K562 (cell line): ENCODE measurements at regions not wholly inside any gene's neighbourhood (a gene's known extent, or its start where the extent isn't known, plus 50 kb on each side); places are given as distances from the start of the nearest gene placed in this dataset.

Experiments
- ARID1B ChIP-seq: fragments of 450-650 bp; IDR thresholded peaks from 2 replicates; pipeline ENCODE4 v1.6.1; 2016; ENCODE audit warnings: antibody characterized with exemption, mild to moderate bottlenecking, inconsistent platforms
- BCL6 ChIP-seq: fragments of 250-450 bp; sonication (Bioruptor Pico); IDR thresholded peaks from 2 replicates; pipeline ENCODE4 v1.4.0; 2020
- CBX3 ChIP-seq, 2 experiments: IDR thresholded peaks; 1 replicate in 1 of 2; 2 replicates in 1 of 2; pipeline ENCODE4 v1.6.1; 2012; ENCODE audit warnings: inconsistent platforms in 2 of 2, low read length in 2 of 2, borderline replicate concordance in 1 of 2, control low read depth in 1 of 2
- DDX20 ChIP-seq: fragments of 450-650 bp; IDR thresholded peaks from 2 replicates; pipeline ENCODE4 v1.6.1; 2016; ENCODE audit warnings: missing genetic modification characterization, low read depth, mild to moderate bottlenecking, missing compliant biosample characterization, moderate library complexity
- EP300 ChIP-seq: IDR thresholded peaks from 2 replicates; pipeline ENCODE4 v1.6.1; 2012; ENCODE audit warnings: low read length, improper control_type of control experiment
- JUND ChIP-seq, 2 experiments: IDR thresholded peaks; 2 replicates in 1 of 2; 3 replicates in 1 of 2; pipeline ENCODE4 v1.6.1; 2011; ENCODE audit warnings: borderline replicate concordance in 2 of 2, low read depth in 2 of 2, low read length in 2 of 2, improper control_type of control experiment in 1 of 2, missing biosample characterization in 1 of 2, missing genetic modification characterization in 1 of 2, missing genetic modification reagents in 1 of 2
- MYC ChIP-seq, 2 experiments: fragments of 250-450 bp in 1 of 2; sonication (Bioruptor Pico) in 1 of 2; IDR thresholded peaks; 2 replicates each; pipeline versions ENCODE4 v1.5.1 to v1.6.1; 2012 to 2021; ENCODE audit warnings: low read depth in 2 of 2, borderline replicate concordance in 1 of 2, improper control_type of control experiment in 1 of 2, low read length in 1 of 2, mild to moderate bottlenecking in 1 of 2, moderate library complexity in 1 of 2
- RAD51 ChIP-seq: fragments of 450-650 bp; IDR thresholded peaks from 2 replicates; pipeline ENCODE4 v1.7.1; 2016; ENCODE audit warnings: low read depth, mild to moderate bottlenecking, borderline replicate concordance
- SMAD2 ChIP-seq: fragments of 150-350 bp; IDR thresholded peaks from 2 replicates; pipeline ENCODE4 v1.6.1; 2014; ENCODE audit warnings: low read depth, mild to moderate bottlenecking, low read length
- SMARCE1 ChIP-seq: fragments of 450-650 bp; IDR thresholded peaks from 2 replicates; pipeline ENCODE4 v1.7.1; 2016; ENCODE audit warnings: mild to moderate bottlenecking
- ZNF41 ChIP-seq: fragments of 250-450 bp; sonication (Bioruptor Pico); conservative IDR thresholded peaks from 2 replicates; pipeline ENCODE4 v1.4.0; 2020; ENCODE audit warnings: mild to moderate bottlenecking
- TF ChIP-seq, protein P1 (sequence below): fragments of 450-650 bp; IDR thresholded peaks from one replicate; pipeline ENCODE4 v1.6.1; 2018; ENCODE audit warnings: mild to moderate bottlenecking, moderate library complexity; ENCODE audit not compliant: partially characterized antibody
- TF ChIP-seq, protein P2 (sequence below): fragments of 250-450 bp; sonication (Bioruptor Pico); IDR thresholded peaks from 2 replicates; pipeline ENCODE4 v1.4.0; 2020
- TF ChIP-seq, protein P3 (sequence below): fragments of 250-450 bp; sonication (Bioruptor Pico); IDR thresholded peaks from 2 replicates; pipeline ENCODE4 v1.5.0; 2020; ENCODE audit warnings: mild to moderate bottlenecking
- TF ChIP-seq, protein P4 (sequence below): IDR thresholded peaks from 3 replicates; pipeline ENCODE4 v1.6.1; 2011; ENCODE audit warnings: borderline replicate concordance, mild to moderate bottlenecking, moderate library complexity; ENCODE audit not compliant: insufficient read length; ENCODE audit errors: extremely low read depth

DNA sequence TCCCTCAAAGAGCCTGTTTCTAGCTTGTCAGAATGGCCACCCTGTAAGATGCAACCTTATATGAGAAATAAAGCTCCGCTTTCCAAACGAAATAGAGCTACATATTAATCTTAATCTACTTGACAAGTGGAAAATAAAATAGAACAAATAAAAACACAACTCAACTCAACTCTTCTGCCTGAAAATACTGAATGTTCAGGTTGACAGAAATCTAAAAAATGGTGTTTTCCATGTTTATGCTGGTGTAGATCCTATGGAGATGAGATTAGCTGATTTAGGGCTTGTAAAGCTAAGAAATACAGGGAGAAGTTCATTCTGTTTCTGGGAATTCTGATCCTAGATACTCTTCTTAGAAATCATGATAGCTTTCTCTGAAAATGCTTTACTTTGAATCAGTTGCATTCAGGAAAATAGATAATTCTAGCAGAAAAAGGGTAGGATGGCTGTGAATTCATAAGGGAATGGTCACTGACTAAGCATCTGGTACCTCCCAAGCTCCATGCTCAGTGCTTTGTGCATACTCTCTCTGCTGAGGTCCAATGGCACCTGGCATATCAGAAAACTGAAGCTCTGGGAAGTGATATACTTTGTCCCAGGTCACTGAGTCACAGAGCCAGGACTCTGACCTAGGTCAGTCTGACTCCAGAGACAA lies 89.2 kb upstream of the EXOC1L start (continued):
- TF ChIP-seq, protein P1, sequence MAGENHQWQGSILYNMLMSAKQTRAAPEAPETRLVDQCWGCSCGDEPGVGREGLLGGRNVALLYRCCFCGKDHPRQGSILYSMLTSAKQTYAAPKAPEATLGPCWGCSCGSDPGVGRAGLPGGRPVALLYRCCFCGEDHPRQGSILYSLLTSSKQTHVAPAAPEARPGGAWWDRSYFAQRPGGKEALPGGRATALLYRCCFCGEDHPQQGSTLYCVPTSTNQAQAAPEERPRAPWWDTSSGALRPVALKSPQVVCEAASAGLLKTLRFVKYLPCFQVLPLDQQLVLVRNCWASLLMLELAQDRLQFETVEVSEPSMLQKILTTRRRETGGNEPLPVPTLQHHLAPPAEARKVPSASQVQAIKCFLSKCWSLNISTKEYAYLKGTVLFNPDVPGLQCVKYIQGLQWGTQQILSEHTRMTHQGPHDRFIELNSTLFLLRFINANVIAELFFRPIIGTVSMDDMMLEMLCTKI: no peak
- TF ChIP-seq ARID1B (peak; percentile 73), RAD51 (no peak), CBX3 (IDR thresholded peaks at IDR 0.05; ENCODE audit: borderline replicate concordance in 1 of 2, low read length in 2 of 2) (no peak), SMARCE1 (peak; percentile 33; the same call in 1 of the 2 replicates), ZNF41 (CRISPR knock-in tag) (no peak), MYC (IDR thresholded peaks at IDR 0.05; ENCODE audit: low read depth, low read length) (0 out of 2 replicates have a peak, but pooled peaks have one; percentile 11), MYC (CRISPR knock-in tag; IDR thresholded peaks at IDR 0.05; ENCODE audit: borderline replicate concordance, low read depth) (no peak), DDX20 (0 out of 2 replicates have a peak, but pooled peaks have one; percentile 33), EP300 (peak; percentile 94), JUND (IDR thresholded peaks at IDR 0.05; ENCODE audit: borderline replicate concordance, low read depth, low read length) (no peak), JUND (tag; IDR thresholded peaks at IDR 0.05; ENCODE audit: borderline replicate concordance, low read depth, low read length) (peak; percentile 53; the same call in 1 of the 3 replicates), SMAD2 (no peak), BCL6 (no peak)
- TF ChIP-seq, protein P2, sequence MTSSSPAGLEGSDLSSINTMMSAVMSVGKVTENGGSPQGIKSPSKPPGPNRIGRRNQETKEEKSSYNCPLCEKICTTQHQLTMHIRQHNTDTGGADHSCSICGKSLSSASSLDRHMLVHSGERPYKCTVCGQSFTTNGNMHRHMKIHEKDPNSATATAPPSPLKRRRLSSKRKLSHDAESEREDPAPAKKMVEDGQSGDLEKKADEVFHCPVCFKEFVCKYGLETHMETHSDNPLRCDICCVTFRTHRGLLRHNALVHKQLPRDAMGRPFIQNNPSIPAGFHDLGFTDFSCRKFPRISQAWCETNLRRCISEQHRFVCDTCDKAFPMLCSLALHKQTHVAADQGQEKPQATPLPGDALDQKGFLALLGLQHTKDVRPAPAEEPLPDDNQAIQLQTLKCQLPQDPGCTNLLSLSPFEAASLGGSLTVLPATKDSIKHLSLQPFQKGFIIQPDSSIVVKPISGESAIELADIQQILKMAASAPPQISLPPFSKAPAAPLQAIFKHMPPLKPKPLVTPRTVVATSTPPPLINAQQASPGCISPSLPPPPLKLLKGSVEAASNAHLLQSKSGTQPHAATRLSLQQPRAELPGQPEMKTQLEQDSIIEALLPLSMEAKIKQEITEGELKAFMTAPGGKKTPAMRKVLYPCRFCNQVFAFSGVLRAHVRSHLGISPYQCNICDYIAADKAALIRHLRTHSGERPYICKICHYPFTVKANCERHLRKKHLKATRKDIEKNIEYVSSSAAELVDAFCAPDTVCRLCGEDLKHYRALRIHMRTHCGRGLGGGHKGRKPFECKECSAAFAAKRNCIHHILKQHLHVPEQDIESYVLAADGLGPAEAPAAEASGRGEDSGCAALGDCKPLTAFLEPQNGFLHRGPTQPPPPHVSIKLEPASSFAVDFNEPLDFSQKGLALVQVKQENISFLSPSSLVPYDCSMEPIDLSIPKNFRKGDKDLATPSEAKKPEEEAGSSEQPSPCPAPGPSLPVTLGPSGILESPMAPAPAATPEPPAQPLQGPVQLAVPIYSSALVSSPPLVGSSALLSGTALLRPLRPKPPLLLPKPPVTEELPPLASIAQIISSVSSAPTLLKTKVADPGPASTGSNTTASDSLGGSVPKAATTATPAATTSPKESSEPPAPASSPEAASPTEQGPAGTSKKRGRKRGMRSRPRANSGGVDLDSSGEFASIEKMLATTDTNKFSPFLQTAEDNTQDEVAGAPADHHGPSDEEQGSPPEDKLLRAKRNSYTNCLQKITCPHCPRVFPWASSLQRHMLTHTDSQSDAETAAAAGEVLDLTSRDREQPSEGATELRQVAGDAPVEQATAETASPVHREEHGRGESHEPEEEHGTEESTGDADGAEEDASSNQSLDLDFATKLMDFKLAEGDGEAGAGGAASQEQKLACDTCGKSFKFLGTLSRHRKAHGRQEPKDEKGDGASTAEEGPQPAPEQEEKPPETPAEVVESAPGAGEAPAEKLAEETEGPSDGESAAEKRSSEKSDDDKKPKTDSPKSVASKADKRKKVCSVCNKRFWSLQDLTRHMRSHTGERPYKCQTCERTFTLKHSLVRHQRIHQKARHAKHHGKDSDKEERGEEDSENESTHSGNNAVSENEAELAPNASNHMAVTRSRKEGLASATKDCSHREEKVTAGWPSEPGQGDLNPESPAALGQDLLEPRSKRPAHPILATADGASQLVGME (CRISPR knock-in tag): 0 out of 2 replicates have a peak, but pooled peaks have one; percentile 55
- TF ChIP-seq, protein P3, sequence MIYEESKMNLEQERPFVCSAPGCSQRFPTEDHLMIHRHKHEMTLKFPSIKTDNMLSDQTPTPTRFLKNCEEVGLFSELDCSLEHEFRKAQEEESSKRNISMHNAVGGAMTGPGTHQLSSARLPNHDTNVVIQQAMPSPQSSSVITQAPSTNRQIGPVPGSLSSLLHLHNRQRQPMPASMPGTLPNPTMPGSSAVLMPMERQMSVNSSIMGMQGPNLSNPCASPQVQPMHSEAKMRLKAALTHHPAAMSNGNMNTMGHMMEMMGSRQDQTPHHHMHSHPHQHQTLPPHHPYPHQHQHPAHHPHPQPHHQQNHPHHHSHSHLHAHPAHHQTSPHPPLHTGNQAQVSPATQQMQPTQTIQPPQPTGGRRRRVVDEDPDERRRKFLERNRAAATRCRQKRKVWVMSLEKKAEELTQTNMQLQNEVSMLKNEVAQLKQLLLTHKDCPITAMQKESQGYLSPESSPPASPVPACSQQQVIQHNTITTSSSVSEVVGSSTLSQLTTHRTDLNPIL (CRISPR knock-in tag): no peak
- TF ChIP-seq, protein P4, sequence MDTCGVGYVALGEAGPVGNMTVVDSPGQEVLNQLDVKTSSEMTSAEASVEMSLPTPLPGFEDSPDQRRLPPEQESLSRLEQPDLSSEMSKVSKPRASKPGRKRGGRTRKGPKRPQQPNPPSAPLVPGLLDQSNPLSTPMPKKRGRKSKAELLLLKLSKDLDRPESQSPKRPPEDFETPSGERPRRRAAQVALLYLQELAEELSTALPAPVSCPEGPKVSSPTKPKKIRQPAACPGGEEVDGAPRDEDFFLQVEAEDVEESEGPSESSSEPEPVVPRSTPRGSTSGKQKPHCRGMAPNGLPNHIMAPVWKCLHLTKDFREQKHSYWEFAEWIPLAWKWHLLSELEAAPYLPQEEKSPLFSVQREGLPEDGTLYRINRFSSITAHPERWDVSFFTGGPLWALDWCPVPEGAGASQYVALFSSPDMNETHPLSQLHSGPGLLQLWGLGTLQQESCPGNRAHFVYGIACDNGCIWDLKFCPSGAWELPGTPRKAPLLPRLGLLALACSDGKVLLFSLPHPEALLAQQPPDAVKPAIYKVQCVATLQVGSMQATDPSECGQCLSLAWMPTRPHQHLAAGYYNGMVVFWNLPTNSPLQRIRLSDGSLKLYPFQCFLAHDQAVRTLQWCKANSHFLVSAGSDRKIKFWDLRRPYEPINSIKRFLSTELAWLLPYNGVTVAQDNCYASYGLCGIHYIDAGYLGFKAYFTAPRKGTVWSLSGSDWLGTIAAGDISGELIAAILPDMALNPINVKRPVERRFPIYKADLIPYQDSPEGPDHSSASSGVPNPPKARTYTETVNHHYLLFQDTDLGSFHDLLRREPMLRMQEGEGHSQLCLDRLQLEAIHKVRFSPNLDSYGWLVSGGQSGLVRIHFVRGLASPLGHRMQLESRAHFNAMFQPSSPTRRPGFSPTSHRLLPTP: no peak
